Smooth muscle cell (in vitro differentiated cells): ENCODE measurements at regions not wholly inside any gene's neighbourhood (a gene's known extent, or its start where the extent isn't known, plus 50 kb on each side); places are given as distances from the start of the nearest gene placed in this dataset.
A peak's percentile ranks its signal among the peaks of the same experiment; 100 is the strongest.

Experiments used
- DNase-seq: peaks from one replicate; lab custom pipeline; 2025; ENCODE audit not compliant: unreplicated experiment; lab: John Stamatoyannopoulos, UW
- H2AFZ ChIP-seq: fragments of 200-600 bp; sonication (generic); 2 replicates; pipeline ENCODE4 v1.6.0; 2016; ENCODE audit warnings: antibody characterized with exemption, low read depth, mild to moderate bottlenecking
- H3F3A ChIP-seq: fragments of 200-600 bp; sonication (generic); 2 replicates; pipeline ENCODE4 v1.6.0; 2017; ENCODE audit warnings: antibody characterized with exemption, low read depth
- H3K27ac ChIP-seq: fragments of 200-600 bp; sonication (generic); 2 replicates; pipeline ENCODE4 v1.5.1; 2016; ENCODE audit warnings: low read depth, mild to moderate bottlenecking
- H3K27me3 ChIP-seq: fragments of 200-600 bp; sonication (generic); 2 replicates; pipeline ENCODE4 v1.6.1; 2016; ENCODE audit warnings: low read depth, mild to moderate bottlenecking
- H3K36me3 ChIP-seq: fragments of 200-600 bp; sonication (generic); 2 replicates; pipeline ENCODE4 v1.5.1; 2016; ENCODE audit warnings: low read depth
- H3K4me1 ChIP-seq: fragments of 200-600 bp; sonication (generic); 2 replicates; pipeline ENCODE4 v1.5.1; 2016; ENCODE audit warnings: low read depth
- H3K4me2 ChIP-seq: fragments of 200-600 bp; sonication (generic); 2 replicates; pipeline ENCODE4 v1.6.0; 2016; ENCODE audit warnings: mild to moderate bottlenecking
- H3K4me3 ChIP-seq: fragments of 200-600 bp; sonication (generic); 2 replicates; pipeline ENCODE4 v1.5.1; 2016; ENCODE audit warnings: mild to moderate bottlenecking
- H3K79me2 ChIP-seq: fragments of 200-600 bp; sonication (generic); 2 replicates; pipeline ENCODE4 v1.6.0; 2016; ENCODE audit warnings: low read depth, mild to moderate bottlenecking
- H3K9ac ChIP-seq: fragments of 200-600 bp; sonication (generic); 2 replicates; pipeline ENCODE4 v1.6.0; 2016; ENCODE audit warnings: low read depth
- H3K9me3 ChIP-seq: fragments of 200-600 bp; sonication (generic); replicated peaks from 2 replicates; pipeline ENCODE4 v1.5.1; 2016; ENCODE audit warnings: low read depth
- H4K20me1 ChIP-seq: fragments of 200-600 bp; sonication (generic); 2 replicates; pipeline ENCODE4 v1.6.0; 2016; ENCODE audit warnings: low read depth
- WGBS: methylation state at CpG from one replicate; pipeline ENCODE4 v1.1.7; 2016; ENCODE audit warnings: low lambda C conversion rate; 5-methylcytosine and 5-hydroxymethylcytosine counted together
- TF ChIP-seq, protein P1 (sequence below): fragments of 200-600 bp; sonication (generic); IDR thresholded peaks from 2 replicates; pipeline ENCODE4 v1.5.1; 2017; ENCODE audit warnings: borderline replicate concordance, mild to moderate bottlenecking, antibody characterized with exemption; ENCODE audit not compliant: insufficient read depth, poor library complexity, severe bottlenecking

DNA sequence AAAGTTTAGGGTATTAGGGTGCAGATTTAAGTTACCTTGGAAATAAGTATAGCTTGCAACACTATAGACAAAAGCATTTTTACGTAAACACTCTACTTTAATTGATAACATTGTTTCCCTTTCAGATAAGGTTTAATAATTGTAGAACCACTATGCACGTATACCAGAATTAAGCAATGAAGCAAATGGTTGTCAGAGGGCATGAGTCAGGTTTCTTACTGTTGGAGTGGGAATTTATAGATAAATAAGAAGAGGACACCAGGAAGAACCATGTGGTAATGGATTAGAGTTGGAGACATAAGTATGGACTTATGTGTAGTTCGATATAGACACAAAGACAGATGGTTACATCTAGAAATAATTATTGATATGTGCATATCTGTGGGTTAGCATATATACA, 355.6 kb downstream of the ETV1 start:
- 71% methylated on average over 3 of the region's 3 CpGs for WGBS
- DNase-seq = no peak
- TF ChIP-seq, protein P1, sequence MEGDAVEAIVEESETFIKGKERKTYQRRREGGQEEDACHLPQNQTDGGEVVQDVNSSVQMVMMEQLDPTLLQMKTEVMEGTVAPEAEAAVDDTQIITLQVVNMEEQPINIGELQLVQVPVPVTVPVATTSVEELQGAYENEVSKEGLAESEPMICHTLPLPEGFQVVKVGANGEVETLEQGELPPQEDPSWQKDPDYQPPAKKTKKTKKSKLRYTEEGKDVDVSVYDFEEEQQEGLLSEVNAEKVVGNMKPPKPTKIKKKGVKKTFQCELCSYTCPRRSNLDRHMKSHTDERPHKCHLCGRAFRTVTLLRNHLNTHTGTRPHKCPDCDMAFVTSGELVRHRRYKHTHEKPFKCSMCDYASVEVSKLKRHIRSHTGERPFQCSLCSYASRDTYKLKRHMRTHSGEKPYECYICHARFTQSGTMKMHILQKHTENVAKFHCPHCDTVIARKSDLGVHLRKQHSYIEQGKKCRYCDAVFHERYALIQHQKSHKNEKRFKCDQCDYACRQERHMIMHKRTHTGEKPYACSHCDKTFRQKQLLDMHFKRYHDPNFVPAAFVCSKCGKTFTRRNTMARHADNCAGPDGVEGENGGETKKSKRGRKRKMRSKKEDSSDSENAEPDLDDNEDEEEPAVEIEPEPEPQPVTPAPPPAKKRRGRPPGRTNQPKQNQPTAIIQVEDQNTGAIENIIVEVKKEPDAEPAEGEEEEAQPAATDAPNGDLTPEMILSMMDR = no peak

DNA sequence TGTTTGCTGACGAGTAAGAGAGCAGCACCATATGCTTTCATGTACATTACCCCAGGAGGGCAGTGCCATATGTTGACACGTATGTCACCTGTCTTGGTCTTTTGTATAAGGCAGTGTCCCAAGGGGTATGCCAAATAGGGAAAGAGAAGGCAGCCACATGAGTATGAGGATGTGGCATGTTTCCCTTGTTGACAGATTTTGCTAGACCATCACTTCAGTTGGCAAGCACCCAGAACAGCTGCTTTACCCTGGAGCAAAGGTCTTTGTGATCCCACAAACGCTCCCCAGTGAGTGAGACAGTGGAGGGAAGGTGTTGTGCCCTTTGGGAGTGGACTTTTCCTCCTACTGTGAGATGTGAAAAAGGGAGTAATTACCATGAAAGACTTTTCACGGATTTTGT, 350.1 kb downstream of the ETV1 start:
- H3K79me2 ChIP-seq = no peaks in the 10 kb centered on the region
- 66% methylated on average over 4 of the region's 4 CpGs for WGBS
- no peak overlapping the region for H3K9ac ChIP-seq
- no peak for DNase-seq
- H3K9me3 ChIP-seq = no peaks in the 10 kb centered on the region
- no peaks in the 10 kb centered on the region for H3F3A ChIP-seq
- H3K4me1 ChIP-seq = no peaks in the 10 kb centered on the region
- no peak overlapping the region for H3K4me2 ChIP-seq
- no peaks in the 10 kb centered on the region for H4K20me1 ChIP-seq
- no peak overlapping the region for H3K4me3 ChIP-seq
- no peaks in the 10 kb centered on the region for H3K27me3 ChIP-seq
- H2AFZ ChIP-seq = no peak overlapping the region
- TF ChIP-seq, protein P1 = no peak
- no peak overlapping the region for H3K27ac ChIP-seq
- H3K36me3 ChIP-seq = no peaks in the 10 kb centered on the region

More for the DNA sequence above, 355.6 kb downstream of the ETV1 start:
- Histone ChIP-seq H4K20me1 (no peaks in the 10 kb centered on the region), H2AFZ (no peak overlapping the region), H3K9ac (no peak overlapping the region), H3F3A (no peaks in the 10 kb centered on the region), H3K9me3 (no peaks in the 10 kb centered on the region), H3K79me2 (no peaks in the 10 kb centered on the region), H3K4me1 (no peaks in the 10 kb centered on the region), H3K4me2 (no peak overlapping the region), H3K36me3 (no peaks in the 10 kb centered on the region), H3K27me3 (no peaks in the 10 kb centered on the region), H3K27ac (no peak overlapping the region), H3K4me3 (no peak overlapping the region)

DNA sequence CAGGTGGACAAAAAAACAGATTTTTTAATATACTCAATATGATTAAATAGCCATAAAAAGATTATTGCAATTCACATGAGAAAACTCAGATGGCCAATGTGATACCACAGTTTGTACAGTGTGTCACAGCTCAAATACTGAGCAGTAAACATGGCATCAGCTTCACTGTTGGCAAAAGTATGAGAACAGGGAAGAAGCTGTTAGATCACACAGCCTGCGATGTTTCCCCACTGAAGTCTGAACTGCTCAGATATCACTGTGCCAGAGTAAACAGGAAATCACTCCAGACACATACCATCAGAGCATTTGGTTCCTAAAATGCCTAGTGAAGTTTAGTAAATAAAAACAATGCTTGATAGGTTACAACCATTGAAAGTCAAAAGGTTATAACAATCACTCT, 347.8 kb downstream of the ETV1 start:
- H3K27ac ChIP-seq = no peak overlapping the region
- no peaks in the 10 kb centered on the region for H3K9me3 ChIP-seq
- no peaks in the 10 kb centered on the region for H3K79me2 ChIP-seq
- no peaks in the 10 kb centered on the region for H4K20me1 ChIP-seq
- H3K4me2 ChIP-seq = peak overlapping the region; percentile 7
- peak overlapping the region; percentile 56 for H2AFZ ChIP-seq
- H3K9ac ChIP-seq = no peak overlapping the region
- no peak for DNase-seq
- H3K27me3 ChIP-seq = no peaks in the 10 kb centered on the region
- TF ChIP-seq, protein P1 = no peak
- no peaks in the 10 kb centered on the region for H3K36me3 ChIP-seq
- no peaks in the 10 kb centered on the region for H3F3A ChIP-seq
- no peaks in the 10 kb centered on the region for H3K4me1 ChIP-seq
- WGBS = 37% methylated on average over 1 of the region's 1 CpG
- no peak overlapping the region for H3K4me3 ChIP-seq

DNA sequence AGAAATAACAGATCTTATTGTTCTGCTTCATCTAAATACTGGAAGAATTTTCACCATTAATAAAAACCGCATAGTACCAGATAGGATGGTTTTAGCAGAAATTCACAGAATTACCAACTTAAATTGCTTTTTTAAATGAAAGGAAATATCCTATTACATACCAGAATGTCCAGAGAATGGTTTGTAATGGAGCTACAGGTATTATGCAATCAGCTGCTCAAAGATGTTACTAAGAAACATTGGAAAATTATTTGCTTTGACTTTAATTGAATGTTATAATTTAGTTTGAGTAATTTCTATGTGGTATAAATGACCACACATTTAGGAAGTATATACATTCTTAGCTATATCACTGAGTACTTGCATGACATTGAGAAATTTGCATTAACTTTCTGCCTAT, 338.3 kb downstream of the ETV1 start:
- TF ChIP-seq, protein P1 = no peak
- WGBS = 97% methylated on average over 1 of the region's 1 CpG
- H2AFZ ChIP-seq = no peak overlapping the region
- H3K27ac ChIP-seq = no peak overlapping the region
- H3K27me3 ChIP-seq = no peaks in the 10 kb centered on the region
- no peaks in the 10 kb centered on the region for H3F3A ChIP-seq
- H3K4me3 ChIP-seq = no peak overlapping the region
- H3K4me1 ChIP-seq = no peaks in the 10 kb centered on the region
- no peak for DNase-seq
- no peaks in the 10 kb centered on the region for H4K20me1 ChIP-seq
- no peak overlapping the region for H3K9ac ChIP-seq
- no peak overlapping the region for H3K4me2 ChIP-seq
- H3K79me2 ChIP-seq = no peaks in the 10 kb centered on the region
- no peaks in the 10 kb centered on the region for H3K9me3 ChIP-seq
- no peaks in the 10 kb centered on the region for H3K36me3 ChIP-seq
